B cell (primary cell): ENCODE measurements at regions not wholly inside any gene's neighbourhood (a gene's known extent, or its start where the extent isn't known, plus 50 kb on each side); places are given as distances from the start of the nearest gene placed in this dataset.

ENCODE experiments used
- ATAC-seq: fragments of 200-7000 bp; cut with Tn5 transposase; one replicate; pipeline ENCODE4 v1.10.0; 2021; ENCODE audit warnings: low read depth, mild to moderate bottlenecking, moderate number of reproducible peaks, moderate library complexity
- CTCF ChIA-PET: fragments of 350-600 bp; sonication (Branson Sonifier 250); formaldehyde crosslinking; loops from one replicate; lab custom pipeline; 2021; ENCODE audit warnings: antibody characterized with exemption, inconsistent platforms; lab: Charles Lee
- POLR2A ChIA-PET: fragments of 350-600 bp; sonication (Branson Sonifier 250); formaldehyde crosslinking; loops from one replicate; lab custom pipeline; 2021; ENCODE audit warnings: antibody characterized with exemption; lab: Charles Lee
- DNase-seq: peaks from one replicate; pipeline ENCODE4 v3.0.0; 2013
- H2AFZ ChIP-seq: 2 replicates; pipeline ENCODE4 v1.6.1; 2012; ENCODE audit warnings: mild to moderate bottlenecking, low read depth, low read length; ENCODE audit not compliant: insufficient read depth, poor library complexity, severe bottlenecking
- H3K27ac ChIP-seq, 2 donors: 1 replicate in 1 of 2; 2 replicates in 1 of 2; pipeline ENCODE4 v1.5.1; 2012 to 2013; ENCODE audit warnings: low read length in 2 of 2, mild to moderate bottlenecking in 2 of 2, moderate library complexity in 1 of 2
- H3K27me3 ChIP-seq, 4 experiments: fragments of 200-600 bp in 1 of 4; sonication (generic) in 1 of 4; replicated peaks in 1 of 4; 1 replicate in 2 of 4; 2 replicates in 2 of 4; pipeline versions ENCODE4 v1.6.1 to v1.7.0; 2013 to 2016; ENCODE audit warnings: low read length in 3 of 4, mild to moderate bottlenecking in 2 of 4, mixed read lengths in 1 of 4, moderate library complexity in 1 of 4; ENCODE audit not compliant: insufficient read depth in 4 of 4, control insufficient read depth in 3 of 4; ENCODE audit errors: control extremely low read depth in 1 of 4
- H3K36me3 ChIP-seq, 2 experiments: replicated peaks in 1 of 2; 1 replicate in 1 of 2; 2 replicates in 1 of 2; pipeline versions ENCODE4 v1.6.1 to v1.7.1; 2013; ENCODE audit warnings: low read length in 1 of 2; ENCODE audit not compliant: insufficient read depth in 2 of 2, control insufficient read depth in 1 of 2; ENCODE audit errors: control extremely low read depth in 1 of 2, extremely low read depth in 1 of 2
- H3K4me1 ChIP-seq, 2 donors: fragments of 200-600 bp in 1 of 2; sonication (generic) in 1 of 2; 1 replicate in 1 of 2; 2 replicates in 1 of 2; pipeline versions ENCODE4 v1.5.1 to v1.6.1; 2013 to 2017; ENCODE audit warnings: low read length in 2 of 2; ENCODE audit not compliant: control insufficient read depth in 2 of 2, insufficient read depth in 2 of 2
- H3K4me2 ChIP-seq: replicated peaks from 2 replicates; pipeline ENCODE3; 2012; ENCODE audit warnings: mild to moderate bottlenecking, low read depth, low read length; ENCODE audit not compliant: poor library complexity, severe bottlenecking
- H3K4me3 ChIP-seq, 5 experiments: fragments of 200-600 bp in 1 of 5; sonication (generic) in 1 of 5; 1 replicate in 3 of 5; 2 replicates in 2 of 5; pipeline versions ENCODE4 v1.5.1 to v1.7.0; 2011 to 2016; ENCODE audit warnings: low read length in 4 of 5, mild to moderate bottlenecking in 4 of 5, low read depth in 2 of 5, control low read depth in 1 of 5, moderate library complexity in 1 of 5; ENCODE audit not compliant: insufficient read depth in 1 of 5; ENCODE audit errors: control extremely low read depth in 1 of 5, extremely low read depth in 1 of 5
- H3K79me2 ChIP-seq: fragments of 200-600 bp; sonication (generic); one replicate; pipeline ENCODE4 v1.6.0; 2016; ENCODE audit warnings: low read length; ENCODE audit not compliant: control insufficient read depth, insufficient read depth
- H3K9ac ChIP-seq: fragments of 200-600 bp; sonication (generic); 2 replicates; pipeline ENCODE4 v1.6.1; 2017; ENCODE audit warnings: mild to moderate bottlenecking, low read length, moderate library complexity
- H3K9me3 ChIP-seq, 3 donors: one replicate each; pipeline versions ENCODE4 v1.6.1 to v1.7.1; 2013; ENCODE audit warnings: low read length in 2 of 3; ENCODE audit not compliant: control insufficient read depth in 2 of 3, insufficient read depth in 1 of 3; ENCODE audit errors: control extremely low read depth in 1 of 3
- H4K20me1 ChIP-seq: 2 replicates; pipeline ENCODE4 v1.6.0; 2012; ENCODE audit warnings: mild to moderate bottlenecking, low read length; ENCODE audit not compliant: insufficient read depth, control insufficient read depth, poor library complexity, severe bottlenecking
- H3K27ac Mint-ChIP-seq: one replicate; pipeline ENCODE4 v1.8.0; 2021; ENCODE audit warnings: mixed read lengths
- H3K27me3 Mint-ChIP-seq: one replicate; pipeline ENCODE4 v1.8.0; 2021; ENCODE audit warnings: mixed read lengths
- H3K4me1 Mint-ChIP-seq: one replicate; pipeline ENCODE4 v1.8.0; 2021; ENCODE audit warnings: mixed read lengths
- H3K4me3 Mint-ChIP-seq: one replicate; pipeline ENCODE4 v1.8.0; 2021; ENCODE audit warnings: mixed read lengths
- H3K9me3 Mint-ChIP-seq: one replicate; pipeline ENCODE4 v1.8.0; 2022; ENCODE audit warnings: mixed read lengths; ENCODE audit not compliant: insufficient read depth
- CTCF ChIP-seq: fragments of 200-600 bp; IDR thresholded peaks from one replicate; pipeline ENCODE4 v1.8.0; 2022; ENCODE audit warnings: antibody characterized with exemption, mild to moderate bottlenecking
- EZH2 ChIP-seq: IDR thresholded peaks from 2 replicates; pipeline ENCODE4 v1.6.1; 2012; ENCODE audit warnings: borderline replicate concordance, low read depth, mild to moderate bottlenecking, moderate library complexity, low read length; ENCODE audit not compliant: insufficient read depth, poor library complexity, severe bottlenecking
- WGBS: methylation state at CpG from one replicate; pipeline ENCODE4 v1.1.5; 2013; ENCODE audit warnings: missing lambda C conversion rate; ENCODE audit not compliant: insufficient coverage; 5-methylcytosine and 5-hydroxymethylcytosine counted together
- intact Hi-C: fragments of 100-400 bp; cut with micrococcal nuclease; formaldehyde crosslinking; loops from one replicate; pipeline ENCODE4 v1.10.0; 2022

- Histone ChIP-seq H3K9ac (no peak overlapping the region), H3K4me3 (no peak overlapping the region), H2AFZ (no peak overlapping the region), H3K27ac (no peak overlapping the region), H3K36me3 (no peaks in the 10 kb centered on the region), H3K79me2 (no peaks in the 10 kb centered on the region), H4K20me1 (no peaks in the 10 kb centered on the region), H3K4me1 (no peaks in the 10 kb centered on the region), H3K9me3 (no peaks in the 10 kb centered on the region), H3K27me3 (peaks cover 0 to 5% (median 0%) of the 10 kb centered on the region in 4 experiments), H3K4me2 (no peak overlapping the region)
- no peak for DNase-seq
- no peak for TF ChIP-seq CTCF
- no peak for TF ChIP-seq EZH2
- ChIA-PET POLR2A (no interaction called here), CTCF (no interaction called here)
- Mint-ChIP-seq H3K27ac (no peak overlapping the region), H3K9me3 (no peaks in the 10 kb centered on the region), H3K4me3 (no peak overlapping the region), H3K27me3 (peaks cover 25% of the 10 kb centered on the region), H3K4me1 (no peaks in the 10 kb centered on the region)
- ATAC-seq, result no peak
- intact Hi-C loops, result no loop called here
- no CpG with 5 or more reads among the region's 3 CpGs for WGBS
Observed at GRCh38 chr5:172561151-172561550, 79.9 kb upstream of the NEURL1B start.

- ATAC-seq, result no peak
- POLR2A ChIA-PET, result no interaction called here
- Histone ChIP-seq H3K36me3 (no peaks in the 10 kb centered on the region), H3K4me1 (no peaks in the 10 kb centered on the region), H4K20me1 (no peaks in the 10 kb centered on the region), H3K9me3 (no peaks in the 10 kb centered on the region), H3K27ac (no peak overlapping the region), H2AFZ (no peak overlapping the region), H3K4me2 (no peak overlapping the region), H3K79me2 (no peaks in the 10 kb centered on the region), H3K9ac (no peak overlapping the region), H3K27me3 (peaks cover 0 to 5% (median 0%) of the 10 kb centered on the region in 4 experiments), H3K4me3 (no peak overlapping the region)
- Mint-ChIP-seq H3K4me3 (no peak overlapping the region), H3K27ac (no peak overlapping the region), H3K4me1 (no peaks in the 10 kb centered on the region), H3K27me3 (peaks cover 25% of the 10 kb centered on the region), H3K9me3 (no peaks in the 10 kb centered on the region)
- DNase-seq, result no peak
- intact Hi-C loops, result no loop called here
- WGBS, result 90% methylated on average over 7 of the region's 23 CpGs
- CTCF ChIA-PET, result no interaction called here
- no peak for TF ChIP-seq CTCF
- TF ChIP-seq EZH2, result no peak
Observed at GRCh38 chr5:172559004-172559932, 81.8 kb upstream of the NEURL1B start.
